ENCODE measurements at regions not wholly inside any gene's neighbourhood (a gene's known extent, or its start where the extent isn't known, plus 50 kb on each side); places are given as distances from the start of the nearest gene placed in this dataset.

GRCh38 chr6:170483413-170483812, 69.7 kb downstream of the PSMB1 start:
- POLR2A ChIA-PET, result no interaction called here
- CTCF ChIA-PET, result no interaction called here

GRCh38 chr6:170480050-170480692, 72.9 kb downstream of the PSMB1 start:
- ChIA-PET POLR2A (no interaction called here), CTCF (no interaction called here)

- ChIA-PET CTCF (no interaction called here), POLR2A (no interaction called here)
Measured at GRCh38 chr6:170476360-170476759, 76.7 kb downstream of the PSMB1 start.

- POLR2A ChIA-PET, result no interaction called here
- CTCF ChIA-PET, result no interaction called here
Measured at GRCh38 chr6:170475118-170475517, 78.0 kb downstream of the PSMB1 start.

- CTCF ChIA-PET, result no interaction called here
- POLR2A ChIA-PET, result no interaction called here
Measured at GRCh38 chr6:170473801-170474200, 79.3 kb downstream of the PSMB1 start.

GRCh38 chr6:170473301-170473717, 79.8 kb downstream of the PSMB1 start:
- POLR2A ChIA-PET, result no interaction called here
- CTCF ChIA-PET, result no interaction called here

GRCh38 chr6:170471491-170471890, 81.6 kb downstream of the PSMB1 start:
- ChIA-PET POLR2A (no interaction called here), CTCF (interaction anchor here (1.2 kb wide), 1 partner anchor 11 kb away, joined by 3 read pairs; no protein-coding TSS in a partner anchor)

GRCh38 chr6:170470734-170471133, 82.4 kb downstream of the PSMB1 start:
- POLR2A ChIA-PET, result no interaction called here
- CTCF ChIA-PET, result no interaction called here

- POLR2A ChIA-PET, result no interaction called here
- CTCF ChIA-PET, result no interaction called here
Measured at GRCh38 chr6:170464524-170464979, 88.6 kb downstream of the PSMB1 start.

- CTCF ChIA-PET, result no interaction called here
- POLR2A ChIA-PET, result no interaction called here
Measured at GRCh38 chr6:170464080-170464479, 89.0 kb downstream of the PSMB1 start.

GRCh38 chr6:170463101-170463721, 89.9 kb downstream of the PSMB1 start:
- ChIA-PET CTCF (no interaction called here), POLR2A (interaction anchor here (0.7 kb wide), 1 partner anchor 711 kb away, joined by 3 read pairs; no protein-coding TSS in a partner anchor)

GRCh38 chr6:170462366-170463020, 90.6 kb downstream of the PSMB1 start:
- CTCF ChIA-PET, result no interaction called here
- POLR2A ChIA-PET, result interaction anchor here (0.7 kb wide), 1 partner anchor 711 kb away, joined by 3 read pairs; no protein-coding TSS in a partner anchor

GRCh38 chr6:170461556-170462365, 91.3 kb downstream of the PSMB1 start:
- ChIA-PET POLR2A (no interaction called here), CTCF (interaction anchor here (1.5 to 1.7 kb wide), 2 partner anchors 10 to 36 kb away, joined by 3 read pairs; no protein-coding TSS in a partner anchor)

- CTCF ChIA-PET, result interaction anchor here (1.5 to 1.7 kb wide), 2 partner anchors 11 to 37 kb away, joined by 3 read pairs; no protein-coding TSS in a partner anchor
- POLR2A ChIA-PET, result no interaction called here
Measured at GRCh38 chr6:170461111-170461510, 92.0 kb downstream of the PSMB1 start.

- ChIA-PET CTCF (interaction anchor here (1.5 to 1.7 kb wide), 2 partner anchors 11 to 37 kb away, joined by 3 read pairs; no protein-coding TSS in a partner anchor), POLR2A (no interaction called here)
Measured at GRCh38 chr6:170460641-170461040, 92.5 kb downstream of the PSMB1 start.

- POLR2A ChIA-PET, result no interaction called here
- CTCF ChIA-PET, result no interaction called here
Measured at GRCh38 chr6:170459451-170459850, 93.7 kb downstream of the PSMB1 start.

GRCh38 chr6:170456886-170457698, 96.0 kb downstream of the PSMB1 start:
- POLR2A ChIA-PET, result no interaction called here
- CTCF ChIA-PET, result no interaction called here

Data from activated CD8-positive, alpha-beta memory T cell treated with anti-CD3 and anti-CD28 coated beads for 36 hours (primary cell).